Skeletal muscle satellite cell (primary cell): ENCODE measurements at regions not wholly inside any gene's neighbourhood (a gene's known extent, or its start where the extent isn't known, plus 50 kb on each side); places are given as distances from the start of the nearest gene placed in this dataset.
"Not testable (repeated sequence)": the region's sequence is repeated elsewhere in the genome, so short reads cannot be mapped to it uniquely, and the experiment has no call there.

Source experiments
- H3K27me3 ChIP-seq: 2 replicates; pipeline ENCODE4 v1.7.0; 2013; ENCODE audit warnings: low read length; ENCODE audit not compliant: control insufficient read depth, insufficient read depth
- H3K36me3 ChIP-seq: 2 replicates; pipeline ENCODE4 v1.7.0; 2013; ENCODE audit warnings: mild to moderate bottlenecking, control low read depth, low read length; ENCODE audit not compliant: insufficient read depth
- H3K4me1 ChIP-seq: 2 replicates; pipeline ENCODE4 v1.7.0; 2013; ENCODE audit warnings: low read length; ENCODE audit not compliant: control insufficient read depth, insufficient read depth
- H3K4me2 ChIP-seq: 2 replicates; pipeline ENCODE4 v1.7.0; 2013; ENCODE audit warnings: mild to moderate bottlenecking, low read length
- H3K4me3 ChIP-seq: 2 replicates; pipeline ENCODE4 v1.7.0; 2013; ENCODE audit warnings: low read length
- H3K9ac ChIP-seq: 2 replicates; pipeline ENCODE4 v1.7.0; 2013; ENCODE audit warnings: mild to moderate bottlenecking, low read depth, low read length, moderate library complexity
- H3K9me3 ChIP-seq: replicated peaks from 2 replicates; pipeline ENCODE4 v1.7.0; 2013; ENCODE audit warnings: mild to moderate bottlenecking, control low read depth, low read length

DNA sequence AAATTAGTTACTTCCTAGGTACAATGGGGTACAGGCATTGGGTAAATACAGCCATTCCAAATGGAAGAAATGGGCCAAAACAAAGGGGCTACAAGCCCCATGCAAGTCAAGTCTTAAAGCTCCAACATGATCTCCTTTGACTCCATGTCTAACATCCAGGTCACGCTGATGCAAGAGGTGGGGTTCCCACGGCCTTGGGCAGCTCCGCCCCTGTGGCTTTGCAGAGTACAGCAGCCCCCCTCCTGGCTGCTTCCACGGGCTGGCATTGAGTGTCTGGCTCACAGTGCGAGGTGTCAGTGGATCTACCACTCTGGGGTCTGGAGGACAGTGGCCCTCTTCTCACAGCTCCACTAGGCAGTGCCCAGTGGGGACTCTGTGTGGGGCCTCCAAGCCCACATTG lies 109.4 kb upstream of the SFSWAP start:
- H3K9ac ChIP-seq, H3K4me3 ChIP-seq, H3K4me1 ChIP-seq, H3K36me3 ChIP-seq, H3K27me3 ChIP-seq, H3K9me3 ChIP-seq, H3K4me2 ChIP-seq: not testable (repeated sequence)

DNA sequence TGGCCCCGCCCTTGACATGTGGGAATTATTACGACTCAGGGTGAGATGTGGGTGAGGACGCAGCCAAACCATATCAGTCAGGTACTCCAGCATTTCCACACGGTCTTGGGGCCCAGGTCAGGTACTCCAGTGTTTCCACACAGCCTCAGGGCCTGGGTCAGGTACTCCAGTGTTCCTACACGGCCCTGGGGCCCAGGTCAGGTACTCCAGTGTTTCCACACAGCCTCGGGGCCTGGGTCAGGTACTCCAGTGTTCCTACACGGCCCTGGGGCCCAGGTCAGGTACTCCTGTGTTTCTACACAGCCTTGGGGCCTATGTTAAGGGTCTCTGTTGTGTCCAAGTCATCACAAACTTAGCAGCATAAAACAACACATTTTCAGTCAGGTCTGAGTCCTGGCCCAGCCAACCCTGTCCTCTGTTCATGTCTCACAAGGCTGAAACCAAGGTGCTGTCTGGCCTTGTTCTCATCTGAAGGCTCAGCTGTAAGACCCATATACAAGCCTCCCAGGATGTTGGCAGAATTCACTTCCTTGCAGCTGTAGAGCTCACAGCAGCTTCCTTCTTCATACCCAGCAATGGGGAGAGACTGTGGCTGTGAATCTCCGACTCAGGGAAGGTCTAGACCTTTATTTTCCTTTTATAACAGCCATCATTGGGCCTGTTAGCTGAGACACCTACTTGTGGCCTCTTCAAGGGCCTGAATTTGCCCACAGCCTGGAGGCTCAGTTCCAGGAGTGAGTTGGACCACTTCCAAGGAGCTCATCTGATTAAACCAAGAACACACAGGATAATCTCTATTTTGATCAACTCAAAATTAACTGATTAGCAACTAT lies 107.6 kb upstream of the SFSWAP start:
- no peaks in the 10 kb centered on the region for H3K27me3 ChIP-seq
- H3K9ac ChIP-seq: no peak overlapping the region
- no peaks in the 10 kb centered on the region for H3K36me3 ChIP-seq
- H3K9me3 ChIP-seq: no peaks in the 10 kb centered on the region
- H3K4me2 ChIP-seq: no peak overlapping the region
- no peaks in the 10 kb centered on the region for H3K4me1 ChIP-seq
- H3K4me3 ChIP-seq: no peak overlapping the region

DNA sequence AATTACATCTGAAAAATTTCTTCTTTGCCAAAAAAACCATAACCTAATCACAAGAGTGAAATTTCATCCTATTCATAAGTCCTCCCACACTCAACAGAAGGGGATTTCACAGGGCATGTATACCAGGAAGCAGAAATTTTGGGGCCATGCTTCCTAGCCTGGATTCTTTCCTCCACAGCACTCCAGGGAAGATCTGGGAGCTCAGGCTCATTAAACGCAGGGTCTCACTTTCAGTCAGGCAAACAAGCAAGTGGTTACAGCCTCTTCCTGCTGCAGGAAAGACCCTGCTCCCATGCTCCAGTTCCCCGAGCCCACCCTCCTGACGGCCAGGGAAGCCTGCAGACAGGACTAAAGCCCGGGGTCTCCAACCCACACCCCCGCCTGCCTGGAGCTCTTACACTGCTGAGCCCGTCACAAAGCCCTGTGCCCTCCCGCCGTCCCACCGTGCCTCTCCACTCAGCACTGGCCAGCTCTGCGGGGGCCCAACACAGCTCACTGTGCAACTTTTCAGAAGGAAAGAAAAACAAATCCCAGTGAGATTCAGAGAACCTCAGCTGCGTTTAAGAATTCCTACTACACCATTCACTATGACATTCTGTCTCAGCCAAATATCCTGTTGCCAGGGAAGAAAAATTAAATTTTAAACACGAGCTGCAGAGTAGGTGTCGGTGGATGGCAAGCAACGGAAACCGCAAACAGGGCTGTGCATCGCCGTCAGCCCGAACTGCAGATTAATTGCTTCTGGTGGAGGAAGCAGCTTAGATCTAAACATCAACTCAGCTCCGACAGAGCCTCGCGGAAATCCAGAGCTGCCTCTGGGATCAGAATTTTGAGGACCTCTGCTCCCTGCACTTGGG lies 106.7 kb upstream of the SFSWAP start:
- H3K27me3 ChIP-seq: no peaks in the 10 kb centered on the region
- no peak overlapping the region for H3K9ac ChIP-seq
- no peak overlapping the region for H3K4me3 ChIP-seq
- no peaks in the 10 kb centered on the region for H3K4me1 ChIP-seq
- H3K9me3 ChIP-seq: no peaks in the 10 kb centered on the region
- H3K4me2 ChIP-seq: no peak overlapping the region
- H3K36me3 ChIP-seq: no peaks in the 10 kb centered on the region

DNA sequence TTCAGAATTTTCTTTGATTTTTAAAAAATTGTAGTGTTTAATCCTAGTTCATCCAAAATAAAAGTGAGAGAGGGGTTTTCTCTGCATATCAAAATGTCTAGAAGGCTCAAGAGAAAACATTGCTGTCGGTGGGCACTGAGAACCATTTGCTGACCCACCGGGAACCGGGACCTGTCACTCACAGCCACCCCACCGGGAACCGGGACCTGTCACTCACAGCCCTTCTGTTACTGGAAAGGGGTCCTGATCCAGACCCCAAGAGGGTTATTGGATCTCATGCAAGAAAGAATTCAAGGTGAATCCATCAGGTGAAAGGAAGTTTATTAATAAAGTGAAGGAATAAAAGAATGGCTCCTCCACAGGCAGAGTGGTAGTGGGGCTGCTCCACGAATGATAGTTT lies 106.0 kb upstream of the SFSWAP start:
- H3K4me3 ChIP-seq: no peak overlapping the region
- no peak overlapping the region for H3K4me2 ChIP-seq
- H3K4me1 ChIP-seq: no peaks in the 10 kb centered on the region

DNA sequence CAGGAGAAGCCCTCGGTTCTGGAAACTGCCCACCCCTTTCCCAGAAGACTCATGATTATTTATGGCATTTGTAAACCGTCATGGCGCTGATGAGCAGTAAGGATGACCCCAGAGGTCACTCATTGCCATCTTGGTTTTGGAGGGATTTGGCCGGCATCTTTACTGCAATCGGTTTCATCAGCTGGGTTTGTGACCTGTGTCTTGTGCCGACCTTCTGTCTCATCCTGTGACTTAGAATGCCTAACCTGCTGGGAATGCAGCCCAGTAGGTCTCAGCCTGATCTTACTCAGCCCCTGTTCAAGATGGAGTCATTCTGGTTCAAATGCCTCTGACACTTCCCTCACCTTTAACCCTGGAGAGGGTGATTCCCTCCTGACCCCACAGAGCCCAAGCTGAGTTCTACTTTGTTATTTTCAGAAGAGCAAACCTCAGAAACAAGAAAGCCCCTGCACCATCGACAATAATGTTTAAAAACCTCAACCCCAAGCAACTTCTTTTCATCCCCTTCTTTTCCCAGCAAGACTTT lies 105.5 kb upstream of the SFSWAP start:
- Histone ChIP-seq H3K36me3 (no peaks in the 10 kb centered on the region), H3K4me1 (no peaks in the 10 kb centered on the region), H3K4me2 (no peak overlapping the region), H3K27me3 (no peaks in the 10 kb centered on the region), H3K9me3 (no peaks in the 10 kb centered on the region), H3K4me3 (no peak overlapping the region), H3K9ac (no peak overlapping the region)

More for the DNA sequence above, 106.0 kb upstream of the SFSWAP start:
- H3K9ac ChIP-seq: no peak overlapping the region
- H3K36me3 ChIP-seq: no peaks in the 10 kb centered on the region
- no peaks in the 10 kb centered on the region for H3K9me3 ChIP-seq
- no peaks in the 10 kb centered on the region for H3K27me3 ChIP-seq

DNA sequence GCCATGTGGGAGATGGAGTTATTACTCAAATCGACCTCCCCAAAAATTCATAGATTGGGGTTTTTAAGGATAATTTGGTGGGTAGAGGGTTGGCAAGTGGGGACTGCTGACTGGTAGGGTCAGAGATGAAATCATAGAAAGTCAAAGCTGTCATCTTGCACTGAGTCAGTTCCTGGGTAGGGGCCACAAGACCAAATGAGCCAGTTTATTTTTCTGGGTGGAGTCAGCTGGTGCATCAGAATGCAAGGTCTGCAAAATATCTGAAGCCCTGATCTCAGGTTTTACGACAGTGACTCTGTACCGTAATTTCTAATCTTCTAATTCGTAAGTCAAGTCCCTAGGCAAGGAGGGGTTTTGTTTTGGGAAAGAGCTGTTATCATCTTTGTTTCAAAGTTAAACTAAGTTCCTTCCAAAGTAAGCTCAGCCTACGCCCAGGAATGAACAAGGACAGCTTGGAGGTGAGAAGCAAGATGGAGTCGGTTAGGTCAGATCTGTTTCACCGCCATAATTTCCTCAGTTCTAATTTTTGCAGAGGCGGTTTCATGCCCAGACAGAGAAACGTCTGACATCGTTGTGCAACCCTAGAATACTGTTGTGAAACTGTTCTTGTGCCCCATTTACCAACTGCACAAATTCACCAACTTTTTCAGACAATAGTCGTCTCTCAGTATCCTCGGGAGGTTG lies 104.5 kb upstream of the SFSWAP start:
- Histone ChIP-seq H3K4me3 (no peak overlapping the region), H3K27me3 (no peaks in the 10 kb centered on the region)

DNA sequence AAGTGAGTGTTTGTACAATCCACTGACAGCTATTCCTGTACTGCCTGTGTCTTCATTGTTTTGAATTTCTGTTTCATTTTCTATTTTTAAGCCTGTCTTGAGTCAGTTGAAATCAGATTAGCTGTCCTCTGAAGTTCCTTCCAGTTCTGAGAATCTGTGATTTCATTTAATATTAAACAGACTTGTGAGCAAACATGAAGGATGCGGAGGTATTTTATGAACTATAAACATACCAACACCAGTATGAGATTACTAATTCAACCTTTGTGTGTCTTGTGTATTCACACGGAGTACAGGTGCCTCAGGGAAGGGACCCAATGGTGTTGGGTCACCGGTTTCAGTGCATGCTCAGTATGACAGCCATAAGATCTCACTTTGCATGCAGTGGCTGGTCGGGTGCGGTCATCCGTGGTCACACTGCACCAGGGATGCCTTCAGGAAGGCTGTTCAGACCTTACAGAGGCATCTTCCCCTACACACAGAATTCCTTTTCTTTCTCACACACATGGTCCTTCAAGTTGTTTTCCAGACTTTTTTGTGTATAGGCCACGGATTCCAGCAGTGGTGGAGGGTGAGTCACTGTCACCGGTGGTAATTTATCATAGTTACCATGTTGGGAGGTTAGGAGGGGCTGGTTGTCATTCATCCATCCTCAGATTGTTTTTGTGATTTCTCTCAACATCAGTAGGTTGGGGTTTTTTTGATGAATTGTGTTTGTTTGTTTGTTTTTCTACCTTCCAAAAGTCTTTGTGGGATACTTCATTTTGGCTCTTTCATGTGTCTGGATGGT lies 103.0 kb upstream of the SFSWAP start:
- H3K9me3 ChIP-seq: no peaks in the 10 kb centered on the region
- H3K9ac ChIP-seq: no peak overlapping the region

More for the DNA sequence above, 104.5 kb upstream of the SFSWAP start:
- Histone ChIP-seq H3K9ac (no peak overlapping the region), H3K4me1 (no peaks in the 10 kb centered on the region), H3K9me3 (no peaks in the 10 kb centered on the region), H3K4me2 (no peak overlapping the region), H3K36me3 (no peaks in the 10 kb centered on the region)

DNA sequence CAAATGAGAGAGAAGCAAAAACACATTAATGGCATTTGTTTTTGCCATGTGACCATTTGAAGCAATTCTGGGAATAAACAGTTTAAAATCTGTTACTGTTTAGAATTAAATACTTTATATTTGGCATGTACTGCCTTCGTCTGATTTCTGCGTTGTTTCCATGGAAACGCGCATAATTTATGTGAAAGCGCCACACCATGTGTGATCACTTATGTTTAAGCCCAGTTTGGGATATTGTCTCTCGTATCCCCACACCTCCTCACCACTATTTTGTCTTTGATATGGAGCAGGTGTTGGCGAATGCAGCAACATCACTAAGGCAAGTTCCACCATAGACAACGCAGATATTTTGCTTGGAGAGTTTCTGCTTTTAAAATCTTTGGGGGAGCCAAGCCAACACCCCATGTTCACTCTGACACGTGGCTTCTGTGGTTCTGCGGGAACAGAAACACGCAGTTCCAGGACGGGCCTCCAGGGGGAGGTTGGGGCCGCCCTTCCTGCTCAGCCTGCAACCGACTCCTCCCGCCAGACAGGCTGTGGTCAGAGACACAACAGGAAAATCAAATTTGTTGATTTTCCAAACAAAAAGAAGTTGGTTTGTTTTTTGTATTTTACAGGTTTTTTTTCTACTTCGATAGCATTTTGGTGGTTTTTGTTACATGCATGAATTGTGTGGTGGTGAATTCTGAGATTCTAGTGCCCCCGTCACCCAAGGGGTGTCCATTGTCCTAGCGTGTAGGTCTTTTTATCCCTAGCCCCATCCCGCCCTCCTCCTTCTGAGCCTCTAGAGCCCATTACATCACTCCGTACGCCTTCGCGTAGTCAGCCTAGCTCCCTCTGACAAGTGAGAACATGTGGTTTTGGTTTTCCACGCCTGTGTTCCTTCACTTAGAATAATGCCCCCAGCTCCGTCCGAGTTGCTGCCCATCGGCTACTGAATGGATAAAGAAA lies 101.9 kb upstream of the SFSWAP start:
- no peak overlapping the region for H3K9ac ChIP-seq
- H3K4me1 ChIP-seq: no peaks in the 10 kb centered on the region
- peaks cover 5% of the 10 kb centered on the region for H3K27me3 ChIP-seq
- no peak overlapping the region for H3K4me2 ChIP-seq
- H3K4me3 ChIP-seq: no peak overlapping the region
- no peaks in the 10 kb centered on the region for H3K9me3 ChIP-seq
- no peaks in the 10 kb centered on the region for H3K36me3 ChIP-seq

More for the DNA sequence above, 103.0 kb upstream of the SFSWAP start:
- Histone ChIP-seq H3K4me1 (no peaks in the 10 kb centered on the region), H3K36me3 (no peaks in the 10 kb centered on the region), H3K4me3 (no peak overlapping the region), H3K27me3 (no peaks in the 10 kb centered on the region), H3K4me2 (no peak overlapping the region)

DNA sequence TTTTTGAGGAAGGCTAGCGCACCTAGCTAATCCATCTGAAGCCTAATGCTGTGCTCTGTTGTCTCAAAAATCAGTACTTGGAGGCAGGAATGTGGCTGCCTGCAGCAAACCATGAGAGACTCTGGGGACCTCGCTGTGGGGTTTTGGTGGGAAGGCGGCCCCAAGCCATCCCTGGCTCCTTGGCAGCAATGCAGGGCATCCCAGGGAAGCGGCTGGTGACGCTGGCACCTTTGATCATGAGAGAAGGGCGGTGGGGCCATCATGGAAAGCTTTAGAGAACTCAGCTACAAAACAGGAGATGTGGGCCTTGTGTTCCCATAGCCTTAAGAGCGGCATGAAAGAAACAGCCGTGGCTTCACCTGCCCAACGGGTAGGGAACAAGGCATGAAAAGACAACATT lies 101.1 kb upstream of the SFSWAP start:
- H3K27me3 ChIP-seq: peaks cover 5% of the 10 kb centered on the region
- H3K4me3 ChIP-seq: no peak overlapping the region
- no peak overlapping the region for H3K9ac ChIP-seq
- no peak overlapping the region for H3K4me2 ChIP-seq
- no peaks in the 10 kb centered on the region for H3K36me3 ChIP-seq
- no peaks in the 10 kb centered on the region for H3K9me3 ChIP-seq
- H3K4me1 ChIP-seq: no peaks in the 10 kb centered on the region

DNA sequence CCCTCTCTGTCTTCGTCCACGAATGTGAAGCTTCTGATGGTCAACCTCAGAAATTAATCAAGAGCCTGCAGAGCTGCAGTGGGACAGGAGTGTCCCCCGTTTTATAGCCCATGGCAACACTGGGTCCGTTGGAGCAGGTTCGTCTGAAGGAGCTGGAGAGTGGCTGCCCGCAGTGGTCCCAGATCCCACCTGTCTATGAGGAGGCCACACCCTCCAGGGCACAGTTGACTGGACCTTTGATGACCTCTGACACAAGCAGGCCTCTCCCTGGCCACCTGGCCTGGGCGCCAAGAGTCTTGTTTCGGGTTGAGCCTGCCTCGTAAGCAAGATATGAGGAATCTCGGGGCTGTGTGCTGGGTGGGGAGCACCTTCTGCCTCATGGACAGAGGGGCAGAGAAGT lies 100.7 kb upstream of the SFSWAP start:
- H3K9ac ChIP-seq: no peak overlapping the region

More for the DNA sequence above, 100.7 kb upstream of the SFSWAP start:
- Histone ChIP-seq H3K4me1 (no peaks in the 10 kb centered on the region), H3K36me3 (no peaks in the 10 kb centered on the region), H3K27me3 (peaks cover 5% of the 10 kb centered on the region), H3K4me2 (no peak overlapping the region), H3K9me3 (no peaks in the 10 kb centered on the region), H3K4me3 (no peak overlapping the region)
